D721Med (cell line): ENCODE measurements at regions not wholly inside any gene's neighbourhood (a gene's known extent, or its start where the extent isn't known, plus 50 kb on each side); places are given as distances from the start of the nearest gene placed in this dataset.

Source experiments
- DNase-seq: peaks from one replicate; pipeline ENCODE4 v3.0.0; 2011; ENCODE audit warnings: low spot score; ENCODE audit not compliant: insufficient read length
- FAIRE-seq: peaks from 2 replicates; lab custom pipeline; 2011; peaks lifted over from hg19 to GRCh38; lab: Jason Lieb, UNC
- TF ChIP-seq, protein P1 (sequence below): IDR thresholded peaks from 2 replicates; pipeline ENCODE4 v1.5.1; 2012; ENCODE audit warnings: mild to moderate bottlenecking, control low read depth; ENCODE audit not compliant: insufficient read depth; ENCODE audit errors: missing control alignments

DNA sequence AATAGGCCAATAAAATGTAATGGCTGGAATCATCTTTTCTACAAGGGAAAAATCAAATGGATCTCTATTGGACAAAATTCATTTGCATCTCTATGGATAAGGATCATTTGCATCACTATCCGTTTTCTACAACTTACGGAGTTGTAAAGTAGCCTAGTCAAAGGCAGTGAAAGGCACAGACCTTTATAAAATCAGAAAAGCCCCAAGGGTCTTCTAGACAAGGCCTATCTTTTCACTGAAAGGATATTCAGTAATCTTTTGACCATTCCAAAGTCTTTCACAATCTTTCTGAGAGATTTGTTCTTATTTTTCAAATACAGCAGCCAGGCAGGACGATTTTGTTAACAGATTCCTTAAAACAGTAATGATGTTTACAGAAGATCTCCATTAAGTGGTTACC, 119.5 kb upstream of the JADE1 start:
- no peak for DNase-seq
- TF ChIP-seq, protein P1, sequence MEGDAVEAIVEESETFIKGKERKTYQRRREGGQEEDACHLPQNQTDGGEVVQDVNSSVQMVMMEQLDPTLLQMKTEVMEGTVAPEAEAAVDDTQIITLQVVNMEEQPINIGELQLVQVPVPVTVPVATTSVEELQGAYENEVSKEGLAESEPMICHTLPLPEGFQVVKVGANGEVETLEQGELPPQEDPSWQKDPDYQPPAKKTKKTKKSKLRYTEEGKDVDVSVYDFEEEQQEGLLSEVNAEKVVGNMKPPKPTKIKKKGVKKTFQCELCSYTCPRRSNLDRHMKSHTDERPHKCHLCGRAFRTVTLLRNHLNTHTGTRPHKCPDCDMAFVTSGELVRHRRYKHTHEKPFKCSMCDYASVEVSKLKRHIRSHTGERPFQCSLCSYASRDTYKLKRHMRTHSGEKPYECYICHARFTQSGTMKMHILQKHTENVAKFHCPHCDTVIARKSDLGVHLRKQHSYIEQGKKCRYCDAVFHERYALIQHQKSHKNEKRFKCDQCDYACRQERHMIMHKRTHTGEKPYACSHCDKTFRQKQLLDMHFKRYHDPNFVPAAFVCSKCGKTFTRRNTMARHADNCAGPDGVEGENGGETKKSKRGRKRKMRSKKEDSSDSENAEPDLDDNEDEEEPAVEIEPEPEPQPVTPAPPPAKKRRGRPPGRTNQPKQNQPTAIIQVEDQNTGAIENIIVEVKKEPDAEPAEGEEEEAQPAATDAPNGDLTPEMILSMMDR: no peak
- FAIRE-seq: no peak

DNA sequence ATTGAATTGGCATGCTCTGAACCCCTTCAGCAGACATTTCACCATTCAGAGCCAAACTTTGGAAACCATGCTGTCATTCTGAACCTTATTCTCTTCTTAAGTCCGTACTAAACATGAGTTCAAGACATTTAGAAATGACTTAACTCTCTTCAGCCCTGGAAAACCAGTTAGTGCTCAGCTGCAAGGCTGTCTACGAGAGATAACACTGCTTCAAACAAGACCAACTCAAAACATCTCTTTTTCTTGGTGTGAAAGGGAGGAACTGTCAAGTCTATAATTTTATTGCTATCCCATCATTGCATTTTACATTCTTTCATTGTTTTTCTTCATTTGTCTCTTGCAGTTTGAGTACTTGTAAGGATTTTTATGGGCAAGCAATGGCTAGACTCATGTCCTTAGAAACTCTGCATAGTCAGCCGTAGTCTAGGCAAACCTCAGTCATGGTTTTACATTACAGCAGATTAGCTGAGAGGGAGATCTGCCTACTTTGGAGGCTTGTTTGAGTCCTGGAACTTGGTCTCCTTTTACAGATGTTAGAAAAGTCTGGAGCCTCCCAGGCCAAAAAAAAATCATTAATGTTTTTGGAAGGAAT, 120.6 kb upstream of the JADE1 start:
- TF ChIP-seq, protein P1: no peak
- no peak for FAIRE-seq
- no peak for DNase-seq

DNA sequence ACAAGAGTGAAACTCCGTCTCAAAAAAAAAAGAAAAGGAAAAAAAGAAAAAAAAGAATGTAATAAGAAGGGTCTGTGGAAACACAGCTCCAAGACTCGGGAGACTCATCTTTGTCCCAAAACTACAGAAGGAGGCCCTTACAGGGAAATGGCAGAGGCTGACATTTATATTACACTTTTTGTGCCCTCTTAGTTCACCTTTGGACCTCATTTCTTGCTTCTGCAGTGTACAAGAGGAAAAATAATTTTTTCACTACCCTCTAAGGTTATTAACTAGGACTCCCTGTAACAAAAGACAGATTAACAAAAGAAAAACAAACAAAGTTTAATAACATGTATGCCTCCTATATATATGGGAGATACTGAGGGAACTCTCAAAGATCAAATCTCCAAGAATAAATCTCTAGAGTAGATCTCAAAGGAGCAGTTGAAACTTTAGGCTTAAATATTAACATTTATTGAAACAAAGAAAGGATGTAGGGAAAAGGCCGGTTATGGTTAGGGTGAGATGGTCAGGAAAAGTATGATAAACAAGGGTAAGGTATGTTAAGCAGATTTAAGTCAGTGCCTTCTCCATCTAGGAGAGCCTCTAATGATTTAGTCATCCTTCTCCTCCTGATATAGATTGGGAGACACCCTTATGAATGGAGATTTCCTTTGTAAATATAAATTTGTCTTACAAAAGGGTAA, 121.3 kb upstream of the JADE1 start:
- FAIRE-seq (no peak), DNase-seq (no peak)
- TF ChIP-seq, protein P1: no peak

DNA sequence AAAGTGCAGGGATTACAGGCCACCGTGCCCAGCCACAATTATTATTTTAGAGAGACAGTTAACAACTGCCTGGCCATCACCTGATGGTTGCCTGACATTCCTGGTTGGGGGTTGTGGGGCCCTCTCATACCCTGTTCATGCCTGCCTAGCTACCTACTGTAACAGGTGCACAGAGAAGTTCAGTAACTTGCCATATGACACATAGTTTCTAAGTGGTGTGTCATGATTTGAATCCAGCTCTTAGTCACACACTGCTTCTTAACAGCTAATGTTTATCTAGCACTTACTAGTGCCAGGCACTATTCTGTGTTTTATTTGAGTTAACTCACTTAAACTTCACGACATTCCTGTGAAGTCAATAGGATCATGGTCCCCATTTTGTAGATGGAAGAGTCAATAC, 122.7 kb upstream of the JADE1 start:
- FAIRE-seq (no peak), DNase-seq (no peak)

DNA sequence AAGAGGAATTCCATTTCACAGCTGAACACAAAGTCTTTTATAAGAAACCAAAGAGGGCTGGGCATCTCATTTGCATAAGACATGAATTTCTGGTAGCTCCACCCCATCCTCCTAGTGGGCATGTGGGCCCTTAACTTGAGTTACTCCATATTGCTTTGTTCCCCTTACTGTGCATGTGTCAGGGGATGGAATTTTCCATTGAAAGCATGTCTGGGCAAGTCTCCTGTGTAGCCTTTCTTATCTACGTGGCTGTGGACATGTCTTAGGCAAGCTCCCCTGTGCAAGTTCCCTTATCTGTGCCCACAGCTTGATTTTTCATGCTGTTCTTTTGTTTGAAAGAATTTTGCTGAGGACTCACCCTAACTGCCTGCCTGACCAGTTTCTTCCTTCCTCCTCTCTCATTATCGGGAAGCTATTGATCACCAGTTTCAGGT, 123.5 kb upstream of the JADE1 start:
- DNase-seq (no peak), FAIRE-seq (no peak)

More for the DNA sequence above, 122.7 kb upstream of the JADE1 start:
- TF ChIP-seq, protein P1: no peak

DNA sequence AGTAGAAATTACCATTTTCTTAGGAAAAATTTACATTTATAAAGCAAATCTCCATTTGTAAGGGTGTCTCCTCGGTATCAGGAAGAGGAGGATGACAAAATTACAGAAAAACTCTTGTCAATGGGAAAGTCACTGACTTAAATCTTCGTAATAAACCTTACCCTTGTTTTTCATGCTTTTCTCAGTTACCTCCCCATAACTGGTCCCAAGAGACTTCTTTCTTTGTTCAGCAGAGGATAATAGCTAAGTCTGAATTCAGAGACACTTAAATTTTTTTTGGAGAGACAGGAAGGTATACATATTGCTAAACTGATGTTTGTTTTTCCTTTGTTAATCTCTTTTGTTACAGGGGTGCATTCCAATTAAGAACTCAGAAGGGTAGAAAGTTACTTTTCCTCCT, 125.5 kb upstream of the JADE1 start:
- TF ChIP-seq, protein P1: no peak
- DNase-seq (no peak), FAIRE-seq (no peak)

More for the DNA sequence above, 123.5 kb upstream of the JADE1 start:
- TF ChIP-seq, protein P1: no peak
